Nephron (organoid): ENCODE measurements at regions not wholly inside any gene's neighbourhood (a gene's known extent, or its start where the extent isn't known, plus 50 kb on each side); places are given as distances from the start of the nearest gene placed in this dataset.

ENCODE experiments used
- H3K27ac Mint-ChIP-seq, 3 experiments: 2 replicates each; pipeline ENCODE4 v1.8.0; 2020; ENCODE audit warnings: mixed read lengths in 3 of 3, mild to moderate bottlenecking in 2 of 3, moderate library complexity in 1 of 3
- H3K27me3 Mint-ChIP-seq: 2 replicates; pipeline ENCODE4 v1.8.0; 2021; ENCODE audit warnings: low read depth, mild to moderate bottlenecking, moderate library complexity, mixed read lengths
- H3K36me3 Mint-ChIP-seq: 2 replicates; pipeline ENCODE4 v1.8.0; 2020; ENCODE audit warnings: low read depth, mixed read lengths
- H3K4me1 Mint-ChIP-seq: 2 replicates; pipeline ENCODE4 v1.8.0; 2020; ENCODE audit warnings: mixed read lengths
- H3K4me3 Mint-ChIP-seq, 3 experiments: 2 replicates each; pipeline ENCODE4 v1.8.0; 2020; ENCODE audit warnings: mild to moderate bottlenecking in 3 of 3, mixed read lengths in 3 of 3, moderate library complexity in 2 of 3
- H3K9me3 Mint-ChIP-seq: 2 replicates; pipeline ENCODE4 v1.8.0; 2020; ENCODE audit warnings: mixed read lengths
- TF ChIP-seq, protein P1 (sequence below), 3 experiments: fragments of 200-600 bp; sonication (generic); IDR thresholded peaks; one replicate each; pipeline ENCODE4 v1.5.0; 2021; ENCODE audit warnings: antibody characterized with exemption in 3 of 3; ENCODE audit not compliant: unreplicated experiment in 3 of 3

DNA sequence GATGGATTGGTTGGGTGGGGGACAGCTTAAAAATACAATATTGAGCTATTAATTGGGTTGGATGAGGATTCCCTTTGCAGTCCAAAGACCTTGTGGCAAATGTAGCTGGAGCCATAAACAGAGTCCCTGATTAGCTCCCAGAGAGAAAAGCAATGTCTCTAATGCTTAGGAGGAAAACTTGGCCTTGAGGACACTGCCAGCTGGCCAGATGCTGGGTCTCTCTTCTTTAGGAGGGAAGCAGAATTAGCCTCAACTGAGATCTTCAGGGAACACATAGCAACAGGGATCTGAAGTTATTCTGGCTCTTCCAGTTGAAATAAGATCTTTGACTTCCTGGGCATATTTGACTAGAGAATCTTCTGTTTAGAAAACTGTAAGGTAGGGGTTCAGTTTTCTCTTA, 121.7 kb upstream of the WWC1 start:
- TF ChIP-seq, protein P1, sequence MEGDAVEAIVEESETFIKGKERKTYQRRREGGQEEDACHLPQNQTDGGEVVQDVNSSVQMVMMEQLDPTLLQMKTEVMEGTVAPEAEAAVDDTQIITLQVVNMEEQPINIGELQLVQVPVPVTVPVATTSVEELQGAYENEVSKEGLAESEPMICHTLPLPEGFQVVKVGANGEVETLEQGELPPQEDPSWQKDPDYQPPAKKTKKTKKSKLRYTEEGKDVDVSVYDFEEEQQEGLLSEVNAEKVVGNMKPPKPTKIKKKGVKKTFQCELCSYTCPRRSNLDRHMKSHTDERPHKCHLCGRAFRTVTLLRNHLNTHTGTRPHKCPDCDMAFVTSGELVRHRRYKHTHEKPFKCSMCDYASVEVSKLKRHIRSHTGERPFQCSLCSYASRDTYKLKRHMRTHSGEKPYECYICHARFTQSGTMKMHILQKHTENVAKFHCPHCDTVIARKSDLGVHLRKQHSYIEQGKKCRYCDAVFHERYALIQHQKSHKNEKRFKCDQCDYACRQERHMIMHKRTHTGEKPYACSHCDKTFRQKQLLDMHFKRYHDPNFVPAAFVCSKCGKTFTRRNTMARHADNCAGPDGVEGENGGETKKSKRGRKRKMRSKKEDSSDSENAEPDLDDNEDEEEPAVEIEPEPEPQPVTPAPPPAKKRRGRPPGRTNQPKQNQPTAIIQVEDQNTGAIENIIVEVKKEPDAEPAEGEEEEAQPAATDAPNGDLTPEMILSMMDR (IDR thresholded peaks at IDR 0.05; ENCODE audit: unreplicated experiment in 3 of 3) = no peak
- H3K36me3 Mint-ChIP-seq = no peaks in the 10 kb centered on the region
- no peaks in the 10 kb centered on the region for H3K9me3 Mint-ChIP-seq
- H3K27ac Mint-ChIP-seq = peak overlapping the region in 2 of 3 experiments; percentile 22 to 72
- H3K4me1 Mint-ChIP-seq = peaks cover 52% of the 10 kb centered on the region
- no peak overlapping the region for H3K4me3 Mint-ChIP-seq
- H3K27me3 Mint-ChIP-seq = peaks cover 5% of the 10 kb centered on the region

DNA sequence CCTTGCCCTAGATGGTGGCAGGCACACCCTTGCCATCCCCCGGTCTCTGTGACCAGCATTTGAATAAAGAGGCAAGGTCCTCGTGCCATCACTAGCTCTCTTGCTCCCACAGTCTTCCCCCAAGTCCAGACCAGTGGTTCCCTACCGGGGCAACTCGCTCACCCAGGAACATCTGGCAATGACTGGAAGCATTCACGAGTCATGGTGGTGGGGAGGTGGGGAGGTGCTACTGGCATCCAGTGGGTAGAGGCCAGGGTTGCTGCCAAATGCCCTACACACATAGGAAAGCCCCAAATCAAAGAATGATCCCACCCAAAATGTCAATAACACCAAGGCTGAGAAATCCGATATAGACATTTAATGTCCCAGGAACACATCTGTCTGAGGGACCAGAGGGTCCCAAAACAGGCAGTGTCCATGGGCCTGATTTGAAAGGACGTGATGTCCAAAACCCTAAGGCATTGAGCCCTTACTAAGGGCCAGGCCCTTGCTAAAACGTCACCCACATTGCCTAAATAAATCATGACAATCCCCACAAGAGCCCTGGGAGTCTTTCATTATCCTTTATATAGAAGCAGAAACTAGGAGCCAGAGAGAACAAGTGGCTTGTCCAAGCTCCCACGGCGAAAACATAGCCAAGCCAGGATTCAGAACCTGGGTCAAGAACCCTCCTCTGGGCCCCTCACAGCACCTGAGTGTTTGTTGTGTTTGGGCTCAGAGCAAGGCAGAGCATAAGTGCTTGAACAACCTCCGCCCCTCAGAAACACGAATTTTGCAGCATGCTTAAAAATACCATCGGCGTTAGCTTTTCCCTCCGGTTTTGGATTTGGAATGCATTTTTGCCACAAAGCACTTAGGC, 119.3 kb upstream of the WWC1 start:
- H3K27me3 Mint-ChIP-seq = peaks cover 10% of the 10 kb centered on the region
- peaks cover 36% of the 10 kb centered on the region for H3K4me1 Mint-ChIP-seq
- H3K9me3 Mint-ChIP-seq = no peaks in the 10 kb centered on the region
- H3K4me3 Mint-ChIP-seq = no peak overlapping the region
- peak overlapping the region in 2 of 3 experiments; percentile 1 to 31 for H3K27ac Mint-ChIP-seq
- TF ChIP-seq, protein P1 (IDR thresholded peaks at IDR 0.05; ENCODE audit: unreplicated experiment in 3 of 3) = no peak
- no peaks in the 10 kb centered on the region for H3K36me3 Mint-ChIP-seq

DNA sequence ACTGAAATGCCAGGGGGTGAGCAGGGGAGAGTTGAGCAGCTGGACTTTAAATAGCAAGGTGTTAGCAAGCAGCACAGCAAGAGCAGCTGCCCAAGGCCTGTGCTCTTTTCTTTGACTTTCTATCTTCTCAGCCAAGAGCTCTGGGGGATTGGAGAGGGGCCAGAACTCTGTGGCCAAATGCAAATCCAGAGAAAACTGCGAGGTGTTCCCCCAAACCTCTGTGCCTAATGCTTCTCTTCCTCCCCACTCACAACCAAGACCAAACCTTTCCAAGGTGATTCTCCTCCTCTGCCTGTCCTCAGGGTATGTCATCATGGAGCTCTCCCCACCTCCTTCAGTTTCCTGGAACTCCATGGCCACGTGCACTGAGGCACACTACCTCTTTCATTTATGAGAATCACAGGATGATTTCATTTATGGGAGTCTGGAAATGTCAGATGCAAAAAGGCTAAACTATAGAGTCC, 118.7 kb upstream of the WWC1 start:
- TF ChIP-seq, protein P1 (IDR thresholded peaks at IDR 0.05; ENCODE audit: unreplicated experiment in 3 of 3) = no peak
- H3K4me1 Mint-ChIP-seq = peaks cover 34% of the 10 kb centered on the region
- H3K36me3 Mint-ChIP-seq = no peaks in the 10 kb centered on the region
- H3K27ac Mint-ChIP-seq = peak overlapping the region in 1 of 3 experiments; percentile 1
- H3K27me3 Mint-ChIP-seq = peaks cover 10% of the 10 kb centered on the region
- no peak overlapping the region for H3K4me3 Mint-ChIP-seq
- H3K9me3 Mint-ChIP-seq = no peaks in the 10 kb centered on the region

DNA sequence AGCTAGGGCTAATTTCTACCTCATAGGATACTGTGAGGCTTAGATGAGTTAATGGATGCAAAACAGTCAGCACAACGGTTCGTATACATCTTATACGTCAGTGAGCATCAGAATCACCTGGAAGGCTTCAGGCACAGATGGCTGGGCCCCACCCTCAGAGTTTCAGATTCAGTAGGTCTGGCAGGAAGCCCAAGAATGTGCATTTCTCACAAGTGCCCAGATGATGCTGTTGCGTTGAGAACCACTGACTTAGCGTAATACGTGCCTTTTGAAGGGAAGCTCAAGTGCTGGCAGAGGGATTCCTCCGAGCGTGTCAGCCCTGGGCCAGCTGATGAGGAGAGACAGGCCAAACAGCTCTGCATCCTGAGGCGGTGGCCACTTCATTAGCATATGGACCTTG, 117.1 kb upstream of the WWC1 start:
- H3K9me3 Mint-ChIP-seq = no peaks in the 10 kb centered on the region
- no peak overlapping the region for H3K27ac Mint-ChIP-seq
- H3K27me3 Mint-ChIP-seq = peaks cover 14% of the 10 kb centered on the region
- H3K4me1 Mint-ChIP-seq = peaks cover 44% of the 10 kb centered on the region
- H3K36me3 Mint-ChIP-seq = no peaks in the 10 kb centered on the region
- no peak overlapping the region for H3K4me3 Mint-ChIP-seq
- TF ChIP-seq, protein P1 (IDR thresholded peaks at IDR 0.05; ENCODE audit: unreplicated experiment in 3 of 3) = no peak

DNA sequence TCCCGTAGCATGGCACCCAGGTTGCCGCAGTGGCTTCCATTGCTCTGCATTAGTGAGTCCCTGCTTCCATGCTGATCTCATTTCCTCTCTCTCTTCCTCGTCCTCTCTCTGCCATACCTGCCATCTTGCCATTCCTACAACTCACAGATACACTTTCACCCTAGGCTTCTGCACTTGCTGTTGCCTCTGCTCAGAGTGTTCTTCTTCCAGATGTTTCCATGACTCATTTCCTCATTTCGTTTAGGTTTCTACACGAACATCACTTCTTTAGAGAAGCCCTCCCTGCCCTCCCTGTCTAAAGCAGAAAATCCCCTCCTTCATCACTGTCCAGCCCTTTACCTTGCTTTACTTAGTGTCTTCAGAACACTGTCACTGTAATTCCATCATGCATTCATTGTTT, 115.2 kb upstream of the WWC1 start:
- Mint-ChIP-seq H3K4me1 (peaks cover 29% of the 10 kb centered on the region), H3K4me3 (no peak overlapping the region), H3K27me3 (peaks cover 14% of the 10 kb centered on the region), H3K36me3 (no peaks in the 10 kb centered on the region), H3K9me3 (no peaks in the 10 kb centered on the region), H3K27ac (no peak overlapping the region)
- TF ChIP-seq, protein P1 (IDR thresholded peaks at IDR 0.05; ENCODE audit: unreplicated experiment in 3 of 3) = no peak

DNA sequence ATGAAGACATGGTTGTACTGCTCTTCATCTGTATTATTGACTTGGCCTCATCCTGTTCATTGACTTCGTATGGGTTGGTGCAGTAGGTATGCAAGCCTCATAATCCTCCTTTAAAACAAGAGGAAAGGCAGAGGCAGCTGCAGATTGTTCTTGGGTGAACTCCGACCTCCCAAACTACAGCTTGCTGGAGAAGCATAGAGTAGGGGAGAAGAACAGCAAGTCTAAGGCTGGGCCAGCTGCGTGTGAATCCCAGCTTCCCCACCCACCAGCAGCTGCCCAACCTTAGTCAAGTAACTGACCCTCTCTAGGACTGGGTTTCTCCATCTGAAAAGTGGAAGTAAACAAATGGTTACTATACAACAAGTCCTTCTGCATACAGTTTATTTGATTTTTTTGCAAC, 114.5 kb upstream of the WWC1 start:
- TF ChIP-seq, protein P1 (IDR thresholded peaks at IDR 0.05; ENCODE audit: unreplicated experiment in 3 of 3) = no peak
- no peak overlapping the region for H3K4me3 Mint-ChIP-seq
- H3K4me1 Mint-ChIP-seq = peaks cover 28% of the 10 kb centered on the region
- no peak overlapping the region for H3K27ac Mint-ChIP-seq
- no peaks in the 10 kb centered on the region for H3K9me3 Mint-ChIP-seq
- H3K36me3 Mint-ChIP-seq = no peaks in the 10 kb centered on the region
- H3K27me3 Mint-ChIP-seq = peaks cover 14% of the 10 kb centered on the region
